Right renal pelvis (tissue), 4 donors: ENCODE measurements at regions not wholly inside any gene's neighbourhood (a gene's known extent, or its start where the extent isn't known, plus 50 kb on each side); places are given as distances from the start of the nearest gene placed in this dataset.
"Not testable (repeated sequence)": the region's sequence is repeated elsewhere in the genome, so short reads cannot be mapped to it uniquely, and the experiment has no call there.

Experiments
- DNase-seq, 4 donors: peaks; one replicate each; pipeline ENCODE4 v3.0.0-alpha.2; 2013; ENCODE audit warnings: low read depth in 4 of 4, low spot score in 3 of 4, missing footprints in 1 of 4

GRCh38 chr10:64101606-64102263 lies 580.5 kb downstream of the REEP3 start:
- no peak for DNase-seq

DNA sequence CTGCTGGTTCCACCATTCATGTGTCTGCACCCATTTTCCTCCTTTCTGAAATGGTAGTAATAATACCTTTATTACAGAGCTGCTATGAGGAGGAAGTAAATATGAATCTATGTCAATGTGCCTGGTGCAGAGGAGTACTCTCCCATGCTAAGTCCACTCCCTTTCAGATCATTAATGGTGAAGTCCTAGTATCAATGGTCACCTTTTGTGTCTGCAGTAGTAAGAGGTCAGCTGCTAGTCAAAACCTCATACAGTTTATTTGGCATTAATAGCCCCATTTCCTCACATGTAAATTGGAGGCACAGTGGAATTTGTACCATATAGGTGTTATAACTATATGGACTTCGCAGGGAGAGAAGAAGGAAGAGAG lies 581.0 kb downstream of the REEP3 start:
- DNase-seq: no peak

GRCh38 chr10:64102916-64103315 lies 581.7 kb downstream of the REEP3 start:
- no peak for DNase-seq

GRCh38 chr10:64103750-64104470 lies 582.7 kb downstream of the REEP3 start:
- no peak for DNase-seq

GRCh38 chr10:64109926-64110495 lies 588.8 kb downstream of the REEP3 start:
- DNase-seq: no peak

DNA sequence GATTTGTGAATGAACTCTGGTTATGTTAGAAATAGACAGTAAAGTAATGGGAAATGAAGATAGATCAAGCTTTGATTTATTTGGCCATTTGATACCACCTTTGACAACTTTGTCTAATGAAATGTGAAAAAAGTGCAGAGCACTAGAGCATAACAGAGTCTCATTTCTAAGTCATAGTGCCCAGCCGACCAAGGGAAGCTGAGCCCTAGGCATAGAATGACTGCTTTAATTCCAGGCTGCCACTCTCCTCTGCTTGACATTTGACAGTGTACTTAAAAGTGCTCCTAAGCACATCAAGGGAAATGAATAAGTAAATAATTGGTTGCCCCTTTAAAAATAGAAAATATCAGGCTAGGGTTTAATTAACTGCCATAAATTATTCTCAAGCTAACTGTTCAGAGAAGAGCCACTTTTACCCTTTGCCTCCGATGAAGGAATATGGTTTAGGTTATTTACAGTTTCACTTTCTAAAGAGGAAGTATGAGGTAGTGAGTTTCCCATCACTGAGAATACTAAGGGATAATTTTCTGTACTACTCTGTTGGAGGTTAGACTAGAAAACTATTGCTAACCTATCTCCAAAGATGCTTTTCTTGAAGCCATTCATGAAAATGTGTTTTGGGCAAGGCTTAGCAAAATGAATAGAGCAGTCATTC lies 591.6 kb downstream of the REEP3 start:
- DNase-seq: peak in 1 of 4 donors; percentile 43

DNA sequence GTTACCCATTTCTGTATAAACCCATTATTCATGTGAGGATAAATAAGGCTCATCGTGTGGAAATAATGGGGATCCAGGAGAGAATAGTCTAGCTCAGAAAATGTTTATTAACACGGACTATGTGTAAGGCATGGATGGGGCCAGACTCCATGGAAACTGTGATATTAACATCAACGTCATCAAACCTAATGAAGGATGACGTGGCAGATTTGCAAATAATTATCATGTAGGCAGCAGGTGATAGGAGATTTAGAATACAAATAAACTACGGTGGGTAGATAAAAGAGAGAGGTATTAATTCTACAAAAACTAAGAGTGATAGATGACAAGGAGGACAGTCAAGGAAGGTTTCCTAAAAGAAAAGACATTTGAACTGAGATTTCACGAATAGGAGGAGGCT lies 592.2 kb downstream of the REEP3 start:
- no peak for DNase-seq

DNA sequence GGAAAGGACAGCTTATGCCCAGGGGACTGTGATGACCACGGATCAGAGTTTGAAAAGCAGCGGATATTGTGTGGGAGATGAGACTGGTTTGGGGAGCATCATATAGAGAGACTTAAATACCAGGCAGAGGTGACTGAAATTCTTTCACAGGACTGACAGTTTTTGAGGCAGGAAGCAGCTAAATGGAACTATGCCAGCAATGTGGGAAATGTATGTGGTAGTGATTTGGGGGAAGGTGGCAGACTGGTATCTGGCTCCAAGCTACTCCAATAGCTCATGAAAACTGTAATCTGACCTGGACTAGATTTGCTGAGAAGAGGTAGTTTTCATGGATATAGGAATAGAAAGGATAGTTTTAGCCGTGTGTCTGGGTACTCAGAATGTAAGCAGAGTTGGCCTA lies 592.6 kb downstream of the REEP3 start:
- DNase-seq: no peak

GRCh38 chr10:64115471-64115870 lies 594.3 kb downstream of the REEP3 start:
- DNase-seq: no peak

DNA sequence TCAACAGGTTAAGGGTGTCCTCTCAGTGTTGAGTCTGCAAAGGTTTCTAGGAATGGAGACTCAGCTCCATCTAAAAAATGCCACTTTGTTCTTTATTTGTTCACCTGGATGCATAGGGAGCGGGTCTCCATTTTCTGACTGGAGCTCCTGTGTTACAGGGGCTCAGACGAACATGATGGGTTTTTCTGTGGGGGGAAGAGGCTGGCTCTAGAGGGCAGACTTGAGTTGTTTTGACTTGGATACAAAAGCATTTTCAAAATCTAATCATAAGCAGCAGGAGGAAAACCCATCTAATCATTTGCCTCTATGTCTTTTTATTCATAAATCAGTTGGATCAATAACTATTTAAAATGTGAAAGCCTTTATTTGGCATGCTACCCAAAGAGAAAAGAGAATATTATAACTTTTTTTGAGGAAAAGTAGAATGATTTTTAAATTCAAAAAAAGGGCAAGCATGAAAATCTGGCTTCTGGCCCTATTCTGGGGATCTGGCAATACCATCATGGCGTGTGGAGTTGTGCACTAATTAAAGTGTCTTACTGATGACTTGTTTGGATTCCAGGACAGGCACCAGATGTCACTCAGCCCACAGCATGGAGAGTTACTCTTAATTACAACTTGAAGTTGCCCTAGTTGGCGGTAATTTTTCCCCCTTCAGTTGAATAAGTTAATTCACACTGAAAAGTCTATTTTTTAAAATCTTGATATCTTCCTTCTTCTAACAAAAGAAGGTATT lies 594.9 kb downstream of the REEP3 start:
- no peak for DNase-seq

DNA sequence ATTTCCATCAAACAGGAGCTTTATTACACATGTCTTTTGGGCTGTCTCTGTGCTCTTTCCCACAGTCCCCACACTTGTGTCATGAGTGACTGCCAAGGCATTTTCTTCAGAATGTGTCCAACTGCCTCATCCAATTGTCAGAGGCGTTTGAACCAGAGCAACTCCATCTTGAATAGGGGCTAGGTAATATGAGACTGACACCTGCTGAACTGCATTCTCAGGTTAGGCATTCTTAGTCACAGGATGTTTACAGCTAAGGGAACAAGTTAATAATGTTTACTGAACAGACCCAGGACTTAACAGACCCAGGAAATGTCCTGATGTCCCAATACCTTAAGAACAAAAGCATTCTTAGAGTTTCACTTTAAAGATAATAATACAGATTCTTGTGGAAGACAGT lies 595.5 kb downstream of the REEP3 start:
- DNase-seq: no peak

- no peak for DNase-seq
These were observed 597.5 kb downstream of the REEP3 start for GRCh38 chr10:64118736-64119135.

DNA sequence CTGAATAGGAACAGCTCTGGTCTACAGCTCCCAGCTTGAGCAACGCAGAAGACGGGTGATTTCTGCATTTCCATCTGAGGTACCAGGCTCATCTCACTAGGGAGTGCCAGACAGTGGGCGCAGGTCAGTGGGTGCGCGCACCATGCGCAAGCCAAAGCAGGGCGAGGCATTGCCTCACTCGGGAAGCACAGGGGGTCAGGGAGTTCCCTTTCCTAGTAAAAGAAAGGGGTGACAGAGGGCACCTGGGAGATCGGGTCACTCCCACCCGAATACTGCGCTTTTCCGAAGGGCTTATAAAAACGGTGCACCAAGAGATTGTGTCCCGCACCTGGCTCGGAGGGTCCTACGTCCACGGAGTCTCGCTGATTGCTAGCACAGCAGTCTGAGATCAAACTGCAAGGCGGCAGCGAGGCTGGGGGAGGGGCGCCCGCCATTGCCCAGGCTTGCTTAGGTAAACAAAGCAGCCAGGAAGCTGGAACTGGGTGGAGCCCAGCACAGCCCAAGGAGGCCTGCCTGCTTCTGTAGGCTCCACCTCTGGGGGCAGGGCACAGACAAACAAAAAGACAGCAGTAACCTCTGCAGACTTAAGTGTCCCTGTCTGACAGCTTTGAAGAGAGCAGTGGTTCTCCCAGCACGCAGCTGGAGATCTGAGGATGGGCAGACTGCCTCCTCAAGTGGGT lies 599.2 kb downstream of the REEP3 start:
- not testable (repeated sequence) for DNase-seq

- no peak for DNase-seq
These were observed 609.0 kb downstream of the REEP3 start for GRCh38 chr10:64130152-64130551.

GRCh38 chr10:64134676-64135075 lies 613.5 kb downstream of the REEP3 start:
- DNase-seq: no peak

DNA sequence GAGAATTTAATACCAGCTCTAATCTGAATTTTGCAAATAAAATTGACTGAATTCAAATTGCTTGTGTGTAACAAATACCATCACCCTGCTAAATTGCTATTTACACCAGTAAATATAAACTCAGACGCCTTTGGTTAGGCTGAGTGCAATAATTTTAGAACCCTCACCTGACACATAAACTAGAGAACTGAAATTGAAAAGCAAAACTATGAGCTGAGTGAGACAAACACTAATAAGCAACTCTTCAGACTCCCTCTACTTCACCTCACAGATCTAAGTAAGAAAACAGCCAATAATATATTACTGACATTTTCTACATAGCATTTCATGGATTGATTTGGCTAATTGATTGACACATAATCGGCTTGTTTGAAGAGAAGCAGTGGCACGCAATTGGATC lies 621.2 kb downstream of the REEP3 start:
- no peak for DNase-seq

- no peak for DNase-seq
These were observed 627.4 kb downstream of the REEP3 start for GRCh38 chr10:64148607-64149006.

- no peak for DNase-seq
These were observed 635.0 kb downstream of the REEP3 start for GRCh38 chr10:64156166-64156565.

- DNase-seq: no peak
These were observed 637.4 kb downstream of the REEP3 start for GRCh38 chr10:64158551-64158950.
